Breast epithelium (tissue), 4 donors: ENCODE measurements at regions not wholly inside any gene's neighbourhood (a gene's known extent, or its start where the extent isn't known, plus 50 kb on each side); places are given as distances from the start of the nearest gene placed in this dataset.

Experiments
- DNase-seq, 2 donors: peaks; one replicate each; pipeline ENCODE4 v3.0.0-alpha.2; 2019; ENCODE audit warnings: low spot score in 2 of 2
- H3K27ac ChIP-seq, 2 donors: fragments of 200-600 bp; sonication (generic) in 1 of 2; one replicate each; pipeline ENCODE4 v1.5.1; 2016 to 2019; ENCODE audit warnings: mild to moderate bottlenecking in 1 of 2
- H3K27me3 ChIP-seq, 2 donors: fragments of 200-600 bp; sonication (generic) in 1 of 2; one replicate each; pipeline versions ENCODE4 v1.5.1 to v1.6.0; 2017 to 2019; ENCODE audit warnings: control low read depth in 1 of 2, mild to moderate bottlenecking in 1 of 2
- H3K36me3 ChIP-seq: fragments of 200-600 bp; one replicate; pipeline ENCODE4 v1.5.1; 2019
- H3K4me1 ChIP-seq, 2 donors: fragments of 200-600 bp; sonication (generic); one replicate each; pipeline ENCODE4 v1.5.1; 2016 to 2019; ENCODE audit warnings: control low read depth in 1 of 2
- H3K4me3 ChIP-seq, 3 donors: fragments of 200-600 bp; sonication (generic); 1 replicate in 2 of 3; 2 replicates in 1 of 3; pipeline ENCODE4 v1.5.1; 2016 to 2019; ENCODE audit warnings: mild to moderate bottlenecking in 3 of 3, moderate library complexity in 2 of 3
- H3K9me3 ChIP-seq, 2 donors: fragments of 200-600 bp; sonication (generic) in 1 of 2; one replicate each; pipeline ENCODE4 v1.5.1; 2016 to 2019; ENCODE audit warnings: control low read depth in 1 of 2
- CTCF ChIP-seq, 3 donors: fragments of 450-650 bp; IDR thresholded peaks; one replicate each; pipeline ENCODE4 v1.5.1; 2016 to 2017; ENCODE audit warnings: antibody characterized with exemption in 3 of 3, mild to moderate bottlenecking in 3 of 3, moderate library complexity in 3 of 3
- POLR2A ChIP-seq: fragments of 450-650 bp; IDR thresholded peaks from one replicate; pipeline ENCODE4 v1.6.1; 2016; ENCODE audit warnings: antibody characterized with exemption, mild to moderate bottlenecking, moderate library complexity
- POLR2AphosphoS5 ChIP-seq, 3 donors: sonication (generic); formaldehyde crosslinking; IDR thresholded peaks; one replicate each; pipeline ENCODE4 v1.6.1; 2017; ENCODE audit warnings: antibody characterized with exemption in 3 of 3
- intact Hi-C: fragments of 100-400 bp; cut with DNase I; formaldehyde crosslinking; loops from one replicate; pipeline ENCODE4 v1.15.1; 2023; ENCODE audit warnings: low total_unique reads

- no peak for TF ChIP-seq CTCF (IDR thresholded peaks at IDR 0.05)
- no peak for TF ChIP-seq POLR2A
- TF ChIP-seq POLR2AphosphoS5 (IDR thresholded peaks at IDR 0.05), result no peak
- H3K27me3 ChIP-seq, result no peaks in the 10 kb centered on the region
- H3K27ac ChIP-seq, result no peak overlapping the region
- no peaks in the 10 kb centered on the region for H3K36me3 ChIP-seq
- H3K4me1 ChIP-seq, result no peaks in the 10 kb centered on the region
- DNase-seq, result no peak
- H3K9me3 ChIP-seq, result no peaks in the 10 kb centered on the region
- no peak overlapping the region for H3K4me3 ChIP-seq
- intact Hi-C loops, result no loop called here
Measured at GRCh38 chr1:232188318-232188717, 441.6 kb downstream of the SIPA1L2 start.

GRCh38 chr1:232186931-232187330 is 443.0 kb downstream of the SIPA1L2 start:
- Histone ChIP-seq H3K27ac (no peak overlapping the region), H3K4me3 (no peak overlapping the region), H3K4me1 (no peaks in the 10 kb centered on the region), H3K9me3 (no peaks in the 10 kb centered on the region), H3K36me3 (no peaks in the 10 kb centered on the region), H3K27me3 (no peaks in the 10 kb centered on the region)
- DNase-seq, result no peak
- intact Hi-C loops, result no loop called here
- no peak for TF ChIP-seq POLR2A
- no peak for TF ChIP-seq POLR2AphosphoS5 (IDR thresholded peaks at IDR 0.05)
- TF ChIP-seq CTCF (IDR thresholded peaks at IDR 0.05), result no peak

- H3K4me3 ChIP-seq, result no peak overlapping the region
- peak in 1 of 2 donors; percentile 59 for DNase-seq
- peaks cover 0 to 1% of the 10 kb centered on the region in 2 donors for H3K4me1 ChIP-seq
- intact Hi-C loops, result no loop called here
- no peak overlapping the region for H3K27ac ChIP-seq
- H3K9me3 ChIP-seq, result no peaks in the 10 kb centered on the region
- TF ChIP-seq CTCF (IDR thresholded peaks at IDR 0.05) (no peak), POLR2AphosphoS5 (IDR thresholded peaks at IDR 0.05) (peak in 1 of 3 donors; percentile 65)
- H3K36me3 ChIP-seq, result no peaks in the 10 kb centered on the region
- H3K27me3 ChIP-seq, result no peaks in the 10 kb centered on the region
Measured at GRCh38 chr1:232184561-232185530, 445.1 kb downstream of the SIPA1L2 start.

- TF ChIP-seq POLR2AphosphoS5 (IDR thresholded peaks at IDR 0.05), result no peak
- no peak for TF ChIP-seq POLR2A
- TF ChIP-seq CTCF (IDR thresholded peaks at IDR 0.05), result no peak
- Histone ChIP-seq H3K4me3 (no peak overlapping the region), H3K36me3 (no peaks in the 10 kb centered on the region), H3K27ac (no peak overlapping the region), H3K4me1 (peaks cover 0 to 5% of the 10 kb centered on the region in 2 donors), H3K9me3 (no peaks in the 10 kb centered on the region), H3K27me3 (no peaks in the 10 kb centered on the region)
- intact Hi-C loops, result no loop called here
- DNase-seq, result no peak
Measured at GRCh38 chr1:232183802-232184201, 446.1 kb downstream of the SIPA1L2 start.

GRCh38 chr1:232183266-232183800 is 446.6 kb downstream of the SIPA1L2 start:
- H3K36me3 ChIP-seq, result no peaks in the 10 kb centered on the region
- H3K27ac ChIP-seq, result no peak overlapping the region
- intact Hi-C loops, result no loop called here
- no peaks in the 10 kb centered on the region for H3K27me3 ChIP-seq
- no peak for DNase-seq
- TF ChIP-seq CTCF (IDR thresholded peaks at IDR 0.05), result no peak
- no peak for TF ChIP-seq POLR2A
- TF ChIP-seq POLR2AphosphoS5 (IDR thresholded peaks at IDR 0.05), result no peak
- H3K4me1 ChIP-seq, result peaks cover 0 to 5% of the 10 kb centered on the region in 2 donors
- no peaks in the 10 kb centered on the region for H3K9me3 ChIP-seq
- H3K4me3 ChIP-seq, result no peak overlapping the region
